NCI-H526 (cell line): ENCODE measurements at regions not wholly inside any gene's neighbourhood (a gene's known extent, or its start where the extent isn't known, plus 50 kb on each side); places are given as distances from the start of the nearest gene placed in this dataset.
A peak's percentile ranks its signal among the peaks of the same experiment; 100 is the strongest.

ENCODE experiments used
- DNase-seq, 2 experiments: peaks; one replicate each; lab custom pipeline; 2025; lab: John Stamatoyannopoulos, UW

DNA sequence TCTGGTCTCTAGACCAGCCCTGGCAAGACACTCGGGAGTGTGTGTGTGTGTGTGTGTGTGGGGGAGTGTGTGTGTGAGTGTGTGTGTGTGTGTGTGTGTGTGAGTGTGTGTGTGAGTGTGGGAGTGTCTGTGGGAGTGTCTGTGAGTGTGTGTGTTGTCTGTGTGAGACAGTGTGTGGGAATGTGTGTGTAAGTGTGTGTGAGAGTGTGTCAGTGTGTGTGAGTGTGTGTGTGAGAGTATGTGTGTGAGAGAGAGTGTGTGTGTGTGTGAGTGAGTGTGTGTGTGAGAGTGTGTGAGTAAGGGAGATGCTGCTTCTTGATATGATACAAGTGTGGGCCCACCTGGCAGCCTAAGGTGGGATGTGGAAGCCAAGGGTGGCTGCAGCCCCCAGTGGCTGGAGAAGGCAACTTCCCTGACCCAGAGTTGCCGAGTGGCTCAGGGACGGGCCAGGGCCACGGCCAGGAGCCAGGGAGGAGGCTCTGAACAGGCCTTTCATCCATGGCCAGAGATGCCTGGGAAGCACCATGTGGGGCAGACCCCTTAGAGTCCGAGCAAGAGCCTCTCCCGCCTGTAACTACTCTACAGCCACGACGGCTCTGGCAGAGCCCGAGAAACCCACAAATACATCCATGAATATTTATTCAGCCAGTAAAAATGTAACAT is 159.3 kb upstream of the MYCN start:
- peak; percentile 99 to 100 for DNase-seq

DNA sequence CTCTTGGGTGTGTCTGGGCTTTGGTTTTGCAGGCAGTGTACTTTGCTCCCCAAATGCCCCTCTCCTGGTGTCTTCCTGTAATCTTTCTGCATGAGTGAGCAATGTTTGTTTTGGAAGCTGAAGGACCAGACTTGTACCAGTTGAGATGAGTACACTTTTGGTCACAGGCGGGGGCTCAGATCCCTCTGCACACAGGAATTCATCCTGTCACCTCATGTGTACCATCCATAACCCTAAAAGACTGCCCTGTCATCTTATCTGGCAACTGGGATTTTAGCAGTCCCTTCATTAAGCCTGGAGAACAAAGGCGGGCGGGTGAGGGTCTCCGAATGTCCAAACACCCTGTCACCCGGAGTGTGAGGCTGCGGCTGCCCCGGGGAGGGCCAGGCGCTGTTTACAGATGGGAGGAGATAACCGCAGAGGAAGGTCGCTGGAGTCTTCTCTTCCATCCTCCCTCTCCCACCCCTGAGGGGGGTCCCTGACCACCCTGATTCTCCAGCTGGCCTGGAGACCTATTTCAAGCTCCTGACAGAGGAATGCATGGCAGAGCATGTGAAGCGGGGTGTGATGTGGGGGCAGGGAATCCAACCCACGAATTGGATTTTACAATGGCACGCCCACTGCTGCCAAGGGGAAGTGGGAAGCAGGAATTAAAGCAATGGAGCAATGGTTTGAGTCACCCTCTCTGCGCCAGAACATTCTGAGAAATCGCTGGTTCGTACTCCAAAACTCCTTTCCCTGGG is 158.2 kb upstream of the MYCN start:
- DNase-seq = peak; percentile 100

DNA sequence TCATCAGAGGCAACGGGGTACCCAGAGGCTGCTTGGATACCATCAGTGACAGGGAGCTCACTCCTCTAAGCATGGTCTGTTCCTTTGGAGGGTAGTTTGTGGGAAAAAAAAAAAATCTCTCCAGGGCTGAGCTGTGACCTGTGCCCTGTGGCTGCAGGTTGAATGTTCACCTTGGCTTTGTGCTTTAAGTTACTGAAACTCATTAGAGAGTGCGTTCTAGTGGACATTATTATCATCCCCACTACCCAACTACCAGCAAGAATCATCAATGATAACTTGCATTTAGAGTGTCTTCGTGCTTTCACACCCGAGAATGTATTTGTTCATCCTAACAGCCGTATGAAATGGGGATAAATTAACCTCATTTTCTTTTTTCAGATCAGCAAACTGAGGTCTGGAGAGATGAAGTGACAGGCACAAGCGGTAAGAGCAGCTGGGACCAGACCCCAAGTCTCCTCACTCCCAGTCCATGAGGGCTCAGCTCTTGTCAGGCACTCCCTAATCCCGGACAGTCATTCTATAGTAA is 157.5 kb upstream of the MYCN start:
- DNase-seq = no peak

DNA sequence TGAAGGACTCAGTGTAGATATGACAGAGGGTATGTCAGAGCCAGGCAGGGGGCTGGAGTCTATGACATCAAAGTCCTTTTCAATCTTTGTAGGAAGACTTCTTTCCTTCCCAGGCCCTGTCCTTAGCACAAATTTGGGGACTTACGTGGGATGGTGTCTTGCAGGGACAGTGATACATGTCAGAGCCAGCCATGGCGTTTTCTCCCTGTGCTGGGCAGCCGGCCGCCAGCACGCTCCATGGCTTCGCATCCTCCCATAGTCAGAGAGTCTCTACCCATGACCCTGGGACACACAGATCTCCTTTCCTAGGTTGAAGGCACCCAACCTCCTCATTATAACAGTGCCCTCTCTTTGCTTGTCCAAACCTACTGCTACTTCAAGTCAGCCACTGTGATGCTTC is 156.9 kb upstream of the MYCN start:
- no peak for DNase-seq

DNA sequence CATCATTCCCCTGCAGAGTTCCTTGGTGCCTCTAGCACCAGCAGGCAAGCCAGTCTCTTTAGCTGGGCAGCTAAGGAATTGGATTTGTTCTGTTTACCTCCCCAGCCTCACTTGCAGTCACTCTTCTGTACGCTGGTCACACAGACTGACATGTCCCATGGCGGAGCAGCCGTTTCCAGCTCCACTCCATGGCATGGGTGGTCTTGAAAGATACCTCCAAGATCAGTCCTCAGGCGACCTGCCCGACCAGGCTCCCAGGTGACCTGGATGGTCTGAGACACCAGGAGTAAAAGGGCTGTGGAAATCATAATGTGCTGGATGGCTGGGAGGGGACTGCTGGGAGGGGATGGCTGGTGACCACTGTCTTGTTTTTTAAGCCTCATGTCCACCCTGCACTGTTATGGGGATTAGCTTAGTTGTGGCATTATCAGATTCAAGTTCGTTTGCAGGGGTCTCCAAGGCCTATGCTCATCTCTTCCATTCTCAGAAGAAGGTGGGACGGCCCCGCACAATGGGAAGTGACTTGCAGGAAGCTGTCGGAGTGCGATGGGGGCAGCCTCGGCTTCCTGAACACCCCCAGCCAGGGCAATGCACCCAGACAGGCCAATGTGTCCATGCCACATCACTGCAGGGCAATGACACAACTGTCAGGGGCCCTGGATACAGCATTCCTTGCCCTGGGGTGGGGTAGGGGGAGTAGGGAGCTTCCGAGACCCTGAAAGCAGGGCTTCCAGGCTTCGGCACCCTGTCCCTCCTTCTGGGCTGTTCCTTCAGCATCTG is 156.1 kb upstream of the MYCN start:
- no peak for DNase-seq

DNA sequence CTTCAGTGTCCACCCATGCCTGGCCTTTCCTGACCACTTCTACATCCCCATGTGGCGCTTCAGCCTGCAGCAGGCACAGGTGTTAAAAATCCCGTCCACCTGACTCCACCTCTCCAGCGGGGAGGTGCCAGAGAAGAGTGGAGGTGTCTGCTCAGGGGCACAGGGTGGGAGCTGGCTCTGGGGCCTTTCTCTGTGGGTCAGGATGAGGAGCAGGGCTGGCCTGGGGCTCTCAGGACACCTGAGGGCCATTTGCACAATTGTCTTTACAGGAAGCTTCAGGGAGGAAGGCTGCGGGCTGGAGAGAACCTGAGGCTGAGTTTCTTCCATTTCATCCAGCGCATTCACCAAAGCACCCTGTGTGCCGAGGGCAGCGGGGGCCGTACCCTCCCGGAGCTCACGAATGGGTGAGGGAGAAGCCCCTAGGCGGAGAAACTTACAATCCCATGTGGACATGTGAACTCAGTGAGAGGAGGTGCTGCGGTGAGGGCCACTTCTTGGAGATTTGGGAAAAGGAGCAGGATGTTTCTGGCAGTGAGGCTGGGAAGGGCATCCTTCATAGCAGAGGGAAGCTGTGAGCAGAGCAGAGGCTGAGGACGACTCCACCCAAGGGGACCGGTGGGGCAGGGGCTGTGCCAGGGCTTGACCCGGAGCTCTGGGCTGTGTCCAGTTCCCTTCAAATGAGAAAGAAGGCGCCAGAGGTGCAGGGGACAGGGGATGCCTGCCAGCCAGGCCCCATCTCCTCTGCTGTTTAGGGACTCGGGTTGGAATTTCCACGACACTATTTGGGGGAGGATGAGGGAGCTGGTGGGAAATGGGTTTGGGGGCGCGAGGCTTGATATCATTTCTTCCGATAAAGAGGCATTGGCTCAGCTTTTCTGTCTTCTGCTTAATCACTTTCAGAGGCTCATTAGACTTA is 155.2 kb upstream of the MYCN start:
- no peak for DNase-seq

DNA sequence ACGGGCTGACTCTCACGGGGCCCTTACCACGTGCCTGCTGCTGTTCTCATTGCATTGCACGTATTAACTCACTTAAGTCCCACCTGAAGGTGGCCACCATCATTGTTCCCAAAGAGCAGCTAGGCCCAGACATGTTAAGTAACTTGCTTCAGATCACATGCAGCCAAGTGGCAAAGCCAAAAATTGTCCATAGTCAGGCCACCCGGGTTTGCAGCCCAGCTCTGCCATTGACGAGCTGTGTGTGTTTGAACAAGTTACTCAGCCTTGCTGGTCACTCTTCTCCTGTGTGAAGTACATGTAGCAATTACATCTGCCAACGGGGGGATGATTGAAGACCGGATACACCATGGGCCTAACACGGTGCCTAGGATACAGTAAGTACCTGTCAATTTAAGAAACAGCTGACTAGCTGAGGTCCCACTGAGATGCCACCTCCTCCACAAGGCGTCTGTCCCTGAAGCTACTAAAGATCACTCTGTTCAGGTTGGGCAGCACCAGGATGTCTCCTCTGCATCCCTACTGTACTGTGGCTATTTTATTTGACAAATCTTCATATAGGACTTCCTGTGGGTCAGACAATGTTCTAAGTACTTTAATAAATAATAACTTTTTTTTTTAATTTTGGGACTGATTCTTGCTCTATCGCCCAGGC is 154.2 kb upstream of the MYCN start:
- DNase-seq = no peak

DNA sequence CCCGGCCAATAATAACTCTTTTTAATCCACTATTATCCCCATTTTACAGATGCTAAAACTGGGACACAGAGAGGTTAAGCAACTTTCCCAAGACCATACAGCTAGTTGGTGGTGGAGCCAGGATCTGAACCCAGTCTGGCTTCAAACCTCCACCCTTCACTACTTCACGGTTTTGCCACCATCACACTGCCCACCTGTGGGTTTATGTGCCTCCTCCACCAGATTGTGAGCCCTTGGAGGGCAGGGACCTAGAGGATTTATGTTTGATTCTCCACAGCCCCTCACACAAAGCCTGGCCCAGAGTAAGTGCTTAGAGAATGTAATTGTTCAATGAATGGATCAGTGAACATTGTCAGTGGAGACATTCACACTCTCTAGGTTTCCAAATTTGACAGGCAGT is 153.4 kb upstream of the MYCN start:
- DNase-seq = no peak

DNA sequence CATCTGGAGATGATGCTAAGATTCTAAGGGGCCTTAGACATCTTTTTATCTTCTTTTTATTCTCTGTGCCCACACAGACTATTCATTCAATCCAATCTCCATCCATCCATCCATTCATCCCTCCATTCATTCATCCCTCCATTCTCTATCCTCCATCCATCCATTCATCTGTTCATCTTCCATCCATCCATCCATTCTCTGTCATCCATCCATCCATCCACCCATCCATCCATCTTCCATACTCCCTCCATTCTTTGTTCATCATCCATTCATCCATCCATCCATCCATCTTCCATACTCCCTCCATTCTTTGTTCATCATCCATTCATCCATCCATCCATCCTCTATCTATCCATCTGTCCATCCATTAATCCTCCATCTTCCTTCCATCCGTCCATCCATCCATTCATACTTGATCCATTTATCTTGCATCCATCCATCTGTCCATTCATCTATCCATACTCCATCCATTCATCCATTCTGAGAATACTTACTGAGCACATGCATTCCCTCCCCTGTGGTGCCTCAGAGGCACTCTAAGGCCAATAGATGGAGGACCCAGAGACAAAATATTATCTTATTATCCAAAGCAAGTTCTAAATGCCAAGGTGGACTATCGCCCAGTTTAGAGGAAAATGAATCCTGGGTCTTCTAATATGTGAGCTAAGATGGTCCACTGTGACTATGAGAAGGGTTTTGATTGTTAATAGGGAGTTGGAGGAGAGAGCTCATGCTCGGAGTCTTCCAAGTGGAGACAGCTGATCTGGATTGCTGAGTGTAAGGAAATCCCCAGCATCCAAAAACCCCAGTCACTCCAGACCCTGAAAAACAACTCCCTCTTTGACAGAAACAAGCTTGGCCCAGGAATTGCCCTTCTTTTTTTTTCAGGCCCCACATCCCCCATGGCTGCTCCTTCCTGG is 152.6 kb upstream of the MYCN start:
- no peak for DNase-seq

DNA sequence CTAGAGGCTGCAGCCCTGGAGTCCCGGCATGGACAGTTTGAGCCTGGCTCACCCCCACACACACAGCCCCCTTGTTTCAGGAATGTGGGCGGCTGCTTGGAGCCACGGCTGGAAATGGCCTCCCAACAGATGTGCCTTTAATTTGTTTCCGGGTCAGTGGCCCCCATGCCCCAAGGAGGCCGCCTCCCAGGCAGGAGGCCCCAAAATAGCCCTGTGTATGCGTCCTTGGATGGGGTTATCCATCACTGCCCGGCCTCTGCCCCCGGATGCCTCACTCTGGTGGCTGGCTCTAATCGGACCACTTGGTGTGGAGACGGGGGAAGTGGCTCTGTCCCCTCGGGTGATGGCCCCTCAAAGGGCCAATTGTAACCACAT is 151.9 kb upstream of the MYCN start:
- no peak for DNase-seq

DNA sequence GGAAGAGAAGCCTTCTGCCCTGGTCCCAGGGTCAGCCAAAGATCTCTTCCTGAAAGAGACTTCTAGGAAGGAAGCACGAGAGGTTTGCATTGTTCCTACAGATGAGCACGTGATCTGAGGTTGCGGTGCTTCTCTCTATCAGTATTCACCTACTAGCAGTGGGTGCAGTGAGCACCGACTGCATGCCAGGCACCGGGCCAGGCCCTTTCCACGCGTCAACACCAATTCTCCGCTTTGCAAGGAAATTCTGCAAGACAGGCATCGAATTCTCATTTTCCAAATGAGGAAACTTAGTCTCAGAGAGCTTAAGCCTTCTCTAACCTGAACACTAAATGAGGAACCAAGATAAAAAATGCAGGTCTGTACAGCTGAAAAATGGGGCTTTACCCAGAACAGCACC is 151.5 kb upstream of the MYCN start:
- no peak for DNase-seq

DNA sequence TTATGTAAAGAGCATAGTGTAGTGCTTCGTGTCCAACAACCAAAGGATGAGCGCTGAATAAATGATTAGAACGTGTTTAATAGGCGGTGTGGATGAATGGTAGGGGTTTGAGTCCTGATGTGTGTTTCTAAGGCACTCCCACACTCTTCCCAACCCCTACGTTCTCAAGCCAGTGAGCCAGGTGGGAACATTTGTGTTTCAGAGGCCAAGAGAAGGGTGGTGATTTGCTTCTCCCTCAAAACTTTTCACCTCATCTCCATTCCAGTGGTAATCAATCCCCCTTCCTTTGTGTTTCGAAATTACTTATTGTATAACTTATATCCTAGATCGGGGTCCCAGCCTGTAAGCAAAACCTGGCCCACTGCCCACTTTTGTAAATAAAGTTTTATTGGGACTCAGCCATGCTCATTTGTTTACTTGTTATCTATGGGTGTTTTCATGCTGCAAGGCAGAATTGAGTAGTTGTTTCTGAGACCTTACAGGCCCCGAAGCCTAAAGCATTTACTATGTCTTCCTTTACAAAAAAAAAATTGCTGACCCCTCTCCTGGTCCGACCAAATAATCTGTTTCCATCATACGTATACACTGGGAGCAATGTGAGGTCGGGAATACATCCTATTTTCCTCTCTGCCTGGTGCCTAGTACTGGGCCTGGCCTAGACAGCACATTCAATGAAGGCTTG is 150.8 kb upstream of the MYCN start:
- DNase-seq = no peak

DNA sequence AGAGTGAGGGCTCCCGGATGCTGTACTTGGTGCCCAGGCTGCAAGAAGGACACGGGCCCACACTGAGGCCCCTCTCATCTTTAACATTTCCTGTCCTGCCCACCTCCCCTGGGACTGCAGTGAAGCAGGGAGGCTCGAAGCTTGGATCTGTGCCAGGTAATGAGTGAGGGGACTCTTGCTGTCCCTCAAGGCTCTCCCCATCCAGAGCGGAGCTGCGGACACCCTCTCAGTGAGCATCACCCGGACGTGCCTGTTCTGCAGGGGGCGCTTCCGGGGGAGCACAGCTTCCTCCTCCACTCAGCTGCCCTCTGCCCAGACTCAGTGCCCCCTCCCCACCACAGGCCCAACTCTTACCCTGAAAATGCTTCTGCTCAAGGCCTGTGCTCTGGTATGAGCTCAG is 150.0 kb upstream of the MYCN start:
- DNase-seq = no peak

DNA sequence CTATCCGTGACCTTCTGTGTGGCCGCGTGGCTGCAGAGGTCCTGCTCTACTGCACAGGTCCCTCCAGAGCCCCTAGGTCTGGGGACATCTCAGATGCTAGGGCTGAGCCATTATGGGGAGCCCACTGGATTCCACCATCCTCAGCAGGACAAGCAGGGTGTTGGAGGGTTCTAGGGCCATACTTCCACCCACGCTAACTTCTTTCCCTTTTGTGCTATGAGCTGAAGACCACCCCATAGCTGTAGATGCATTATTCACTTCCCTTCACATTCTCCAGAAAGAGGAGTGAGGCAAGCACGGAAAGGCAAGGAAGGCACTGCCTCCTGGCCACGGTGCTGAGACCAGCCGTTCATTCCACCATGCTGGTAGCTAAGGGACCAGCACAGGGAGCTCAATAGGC is 149.5 kb upstream of the MYCN start:
- no peak for DNase-seq

DNA sequence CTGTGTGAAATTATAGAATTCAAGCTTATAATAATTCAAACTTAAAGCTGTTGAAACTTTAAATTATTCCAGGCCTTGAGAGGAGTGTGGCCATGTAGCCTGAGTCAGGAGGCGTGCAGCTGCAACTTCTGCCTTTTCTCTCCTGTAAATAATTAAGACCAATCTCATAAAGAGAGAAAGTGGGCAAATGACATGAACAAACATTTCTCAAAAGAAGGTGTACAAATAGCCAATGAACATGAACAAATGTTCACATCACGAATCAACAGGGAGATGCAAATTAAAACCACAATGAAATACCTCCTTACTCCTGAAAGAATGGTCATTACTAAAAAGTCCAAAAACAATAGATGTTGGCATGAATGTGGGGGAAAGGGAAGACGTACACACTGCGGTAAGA is 149.1 kb upstream of the MYCN start:
- no peak for DNase-seq

DNA sequence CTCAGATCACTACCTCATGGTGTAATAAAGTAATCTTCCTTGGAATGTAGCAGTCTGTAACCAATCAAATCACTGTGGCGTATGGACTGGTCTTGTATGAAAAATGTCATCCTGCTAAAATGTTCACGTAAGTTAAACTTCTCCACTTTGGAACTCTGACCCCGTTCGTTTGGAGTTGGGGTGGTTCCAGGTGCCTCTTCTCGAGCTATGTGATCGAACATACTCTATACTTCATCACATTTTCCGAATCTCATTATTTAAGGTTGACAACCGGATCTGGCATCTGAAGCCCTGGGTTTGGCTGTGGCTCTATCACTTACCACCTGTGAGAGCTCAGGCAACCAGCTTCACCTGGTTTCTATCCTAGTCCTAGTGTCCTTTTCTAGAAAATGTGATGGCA is 148.0 kb upstream of the MYCN start:
- no peak for DNase-seq

DNA sequence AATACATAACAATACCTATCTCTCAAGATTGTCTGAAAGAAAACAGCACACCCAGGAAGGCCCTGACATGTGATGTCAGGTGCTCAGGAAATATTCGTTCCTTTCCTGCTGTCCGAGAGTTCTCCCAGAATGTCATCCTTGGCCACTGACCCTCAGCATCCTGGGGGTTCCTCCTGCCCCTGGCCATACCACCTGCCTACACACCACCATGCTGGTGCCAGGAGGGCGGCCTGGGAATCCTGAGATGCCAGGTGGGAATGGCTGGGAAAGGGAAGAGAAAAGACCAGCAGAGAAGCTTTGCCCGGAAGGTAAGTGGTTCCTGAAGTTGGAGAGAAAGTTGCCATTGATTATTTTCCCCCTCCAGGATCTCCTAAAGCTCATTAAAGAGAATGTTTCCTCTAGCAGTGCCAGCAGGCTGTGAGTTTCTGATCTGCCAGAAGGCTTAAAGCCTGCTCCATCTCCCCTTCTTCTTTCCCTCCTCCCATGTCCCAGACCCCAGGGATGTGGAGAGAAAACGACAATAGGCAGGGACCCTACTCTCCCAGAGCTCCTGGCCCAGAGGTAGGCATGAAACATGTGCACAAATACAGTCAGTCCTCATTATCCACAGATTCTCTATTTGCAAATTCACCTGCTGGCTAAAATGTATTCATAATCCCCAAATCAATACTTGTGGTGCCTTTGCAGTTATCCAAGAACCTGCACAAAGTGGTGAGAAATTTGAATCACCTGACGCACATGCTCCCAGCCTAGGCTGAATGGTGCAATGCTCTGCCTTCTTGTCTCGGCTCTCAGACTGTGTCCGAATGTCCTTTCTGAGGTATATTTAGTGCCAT is 147.1 kb upstream of the MYCN start:
- DNase-seq = no peak

DNA sequence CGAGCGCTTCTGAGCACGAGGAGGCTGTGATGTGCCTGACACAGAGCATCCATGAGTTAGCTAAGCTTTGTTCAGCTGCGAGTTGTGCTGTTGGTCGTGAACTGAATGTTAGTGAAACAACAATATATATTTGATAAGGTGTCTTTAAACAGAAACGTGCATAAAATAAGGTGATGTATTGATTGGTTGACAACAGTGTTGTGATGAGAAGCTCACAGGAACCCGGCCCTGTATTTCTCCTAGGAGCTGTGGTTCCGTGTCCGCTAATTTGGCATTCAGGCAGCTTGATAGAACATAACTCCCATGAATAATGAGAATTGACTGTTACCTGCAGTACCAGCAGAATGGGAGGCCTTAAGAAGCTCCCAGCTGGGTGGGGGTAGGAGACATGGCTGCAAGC is 146.4 kb upstream of the MYCN start:
- no peak for DNase-seq

DNA sequence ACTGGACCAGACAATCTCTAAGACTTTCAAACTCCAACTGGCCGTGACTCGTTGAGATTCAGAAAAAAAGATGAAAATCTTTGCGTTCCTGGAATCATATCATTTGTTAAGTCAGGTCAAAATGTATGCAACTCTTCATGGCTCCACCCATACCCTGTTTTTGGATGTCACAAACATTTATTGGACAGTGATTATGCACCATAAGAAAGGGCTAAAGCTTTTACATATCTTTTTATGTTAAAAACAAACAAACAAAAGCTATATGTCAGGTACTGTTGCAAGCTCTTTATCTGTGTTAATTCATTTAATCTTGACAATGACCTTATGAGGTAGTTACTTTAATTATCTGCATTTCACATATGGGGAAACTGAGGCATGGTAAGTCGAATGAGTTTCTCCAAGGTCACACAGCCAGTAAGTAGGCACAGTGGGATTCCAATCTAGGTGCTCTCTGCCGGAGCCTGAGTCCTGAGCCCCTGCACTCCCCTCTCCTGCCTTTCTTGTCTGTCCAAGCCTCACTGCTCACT is 145.7 kb upstream of the MYCN start:
- DNase-seq = no peak
